Osteoblast (primary cell): ENCODE measurements at regions not wholly inside any gene's neighbourhood (a gene's known extent, or its start where the extent isn't known, plus 50 kb on each side); places are given as distances from the start of the nearest gene placed in this dataset.

Experiments
- DNase-seq: peaks from one replicate; pipeline ENCODE4 v3.0.0; 2011; ENCODE audit warnings: low spot score, mixed read lengths; ENCODE audit not compliant: insufficient read length; ENCODE audit errors: missing footprints
- H2AFZ ChIP-seq: 2 replicates; pipeline ENCODE4 v1.6.0; 2011; ENCODE audit warnings: mild to moderate bottlenecking, low read length
- H3K27ac ChIP-seq: 2 replicates; pipeline ENCODE4 v1.5.1; 2011; ENCODE audit warnings: mild to moderate bottlenecking, low read depth, low read length, moderate library complexity
- H3K27me3 ChIP-seq: 2 replicates; pipeline ENCODE4 v1.6.0; 2012; ENCODE audit warnings: mild to moderate bottlenecking, control low read depth, inconsistent platforms, low read length, moderate library complexity; ENCODE audit not compliant: insufficient read depth
- H3K36me3 ChIP-seq: 2 replicates; pipeline ENCODE4 v1.5.1; 2011; ENCODE audit warnings: mild to moderate bottlenecking, low read length, control low read depth, moderate library complexity; ENCODE audit not compliant: insufficient read depth
- H3K4me1 ChIP-seq: 2 replicates; pipeline ENCODE4 v1.5.1; 2011; ENCODE audit warnings: mild to moderate bottlenecking, low read length, control low read depth, moderate library complexity; ENCODE audit not compliant: insufficient read depth
- H3K4me2 ChIP-seq: 2 replicates; pipeline ENCODE4 v1.6.0; 2011; ENCODE audit warnings: mild to moderate bottlenecking, low read length; ENCODE audit not compliant: insufficient read depth
- H3K4me3 ChIP-seq: fragments of 200-600 bp; sonication (generic); 3 replicates; pipeline ENCODE4 v1.5.1; 2012; ENCODE audit warnings: mild to moderate bottlenecking, low read length, inconsistent platforms; ENCODE audit not compliant: insufficient read depth
- H3K79me2 ChIP-seq: 2 replicates; pipeline ENCODE4 v1.6.0; 2012; ENCODE audit warnings: mild to moderate bottlenecking, low read length, control low read depth, inconsistent platforms; ENCODE audit not compliant: insufficient read depth
- H3K9me3 ChIP-seq: 2 replicates; pipeline ENCODE4 v1.5.1; 2011; ENCODE audit warnings: low read depth, low read length, control low read depth
- H4K20me1 ChIP-seq: 2 replicates; pipeline ENCODE4 v1.6.0; 2012; ENCODE audit warnings: mild to moderate bottlenecking, low read length, control low read depth; ENCODE audit not compliant: insufficient read depth
- CTCF ChIP-seq: IDR thresholded peaks from 2 replicates; pipeline ENCODE4 v1.5.1; 2011; ENCODE audit warnings: mild to moderate bottlenecking, low read depth, low read length, moderate library complexity; ENCODE audit errors: extremely low read depth

- H4K20me1 ChIP-seq = no peaks in the 10 kb centered on the region
- H3K27ac ChIP-seq = no peak overlapping the region
- H3K9me3 ChIP-seq = no peaks in the 10 kb centered on the region
- TF ChIP-seq CTCF = no peak
- H3K4me2 ChIP-seq = no peak overlapping the region
- H3K4me3 ChIP-seq = no peak overlapping the region
- H2AFZ ChIP-seq = no peak overlapping the region
- no peaks in the 10 kb centered on the region for H3K36me3 ChIP-seq
- no peaks in the 10 kb centered on the region for H3K4me1 ChIP-seq
- no peaks in the 10 kb centered on the region for H3K79me2 ChIP-seq
- DNase-seq = no peak
- no peaks in the 10 kb centered on the region for H3K27me3 ChIP-seq
These were observed 225.6 kb upstream of the LMCD1 start for GRCh38 chr3:8276056-8276455.

GRCh38 chr3:8276506-8276905 lies 225.1 kb upstream of the LMCD1 start:
- H2AFZ ChIP-seq = no peak overlapping the region
- H3K79me2 ChIP-seq = no peaks in the 10 kb centered on the region
- H4K20me1 ChIP-seq = no peaks in the 10 kb centered on the region
- H3K9me3 ChIP-seq = no peaks in the 10 kb centered on the region
- H3K4me1 ChIP-seq = no peaks in the 10 kb centered on the region
- no peak overlapping the region for H3K4me2 ChIP-seq
- no peak overlapping the region for H3K27ac ChIP-seq
- DNase-seq = no peak
- H3K36me3 ChIP-seq = no peaks in the 10 kb centered on the region
- H3K27me3 ChIP-seq = no peaks in the 10 kb centered on the region
- TF ChIP-seq CTCF = no peak
- no peak overlapping the region for H3K4me3 ChIP-seq

- no peaks in the 10 kb centered on the region for H3K4me1 ChIP-seq
- no peak overlapping the region for H3K4me2 ChIP-seq
- no peaks in the 10 kb centered on the region for H3K36me3 ChIP-seq
- no peaks in the 10 kb centered on the region for H3K9me3 ChIP-seq
- H2AFZ ChIP-seq = no peak overlapping the region
- H4K20me1 ChIP-seq = no peaks in the 10 kb centered on the region
- no peak for TF ChIP-seq CTCF
- H3K27ac ChIP-seq = no peak overlapping the region
- no peaks in the 10 kb centered on the region for H3K27me3 ChIP-seq
- no peak overlapping the region for H3K4me3 ChIP-seq
- H3K79me2 ChIP-seq = no peaks in the 10 kb centered on the region
- no peak for DNase-seq
These were observed 223.2 kb upstream of the LMCD1 start for GRCh38 chr3:8278448-8278847.

GRCh38 chr3:8279476-8279875 lies 222.1 kb upstream of the LMCD1 start:
- Histone ChIP-seq H3K27me3 (no peaks in the 10 kb centered on the region), H3K36me3 (no peaks in the 10 kb centered on the region), H3K4me1 (no peaks in the 10 kb centered on the region), H4K20me1 (no peaks in the 10 kb centered on the region), H3K4me3 (no peak overlapping the region), H3K27ac (no peak overlapping the region), H2AFZ (no peak overlapping the region), H3K79me2 (no peaks in the 10 kb centered on the region), H3K9me3 (no peaks in the 10 kb centered on the region), H3K4me2 (no peak overlapping the region)
- no peak for TF ChIP-seq CTCF
- DNase-seq = no peak
